RWPE2 (cell line): ENCODE measurements at regions not wholly inside any gene's neighbourhood (a gene's known extent, or its start where the extent isn't known, plus 50 kb on each side); places are given as distances from the start of the nearest gene placed in this dataset.
"Not testable (repeated sequence)": the region's sequence is repeated elsewhere in the genome, so short reads cannot be mapped to it uniquely, and the experiment has no call there.

Source experiments
- ATAC-seq: fragments of 200-7000 bp; cut with Tn5 transposase; 3 replicates; pipeline ENCODE4 v1.9.1; 2021; ENCODE audit warnings: low read depth
- DNase-seq: peaks from one replicate; pipeline ENCODE4 v3.0.0-alpha.2; 2020; ENCODE audit warnings: low spot score
- H3K27ac ChIP-seq: fragments of 450-650 bp; 2 replicates; pipeline ENCODE4 v1.5.1; 2017; ENCODE audit warnings: mild to moderate bottlenecking; ENCODE audit not compliant: poor library complexity, severe bottlenecking
- H3K27me3 ChIP-seq: fragments of 250-450 bp; sonication (Bioruptor Pico); 2 replicates; pipeline ENCODE4 v1.5.1; 2021; ENCODE audit warnings: mild to moderate bottlenecking, moderate library complexity; ENCODE audit not compliant: insufficient read depth, poor library complexity, severe bottlenecking
- H3K36me3 ChIP-seq: fragments of 250-450 bp; sonication (Bioruptor Pico); 2 replicates; pipeline ENCODE4 v1.5.1; 2020; ENCODE audit warnings: low read depth, mild to moderate bottlenecking, moderate library complexity
- H3K4me1 ChIP-seq: fragments of 250-450 bp; sonication (Bioruptor Pico); 2 replicates; pipeline ENCODE4 v1.5.1; 2021; ENCODE audit warnings: mild to moderate bottlenecking, moderate library complexity; ENCODE audit not compliant: insufficient read depth, poor library complexity, severe bottlenecking
- H3K4me3 ChIP-seq: fragments of 250-450 bp; sonication (Bioruptor Pico); 2 replicates; pipeline ENCODE4 v1.5.1; 2021; ENCODE audit warnings: mild to moderate bottlenecking, moderate library complexity; ENCODE audit not compliant: severe bottlenecking
- H3K9me3 ChIP-seq: fragments of 250-450 bp; sonication (Bioruptor Pico); 2 replicates; pipeline ENCODE4 v1.5.1; 2021; ENCODE audit warnings: mild to moderate bottlenecking, moderate library complexity; ENCODE audit not compliant: severe bottlenecking
- CTCF ChIP-seq: fragments of 450-650 bp; IDR thresholded peaks from one replicate; pipeline ENCODE4 v1.5.1; 2017; ENCODE audit warnings: mild to moderate bottlenecking, moderate library complexity; ENCODE audit not compliant: poor library complexity, severe bottlenecking

- DNase-seq (no peak), ATAC-seq (no peak)
- TF ChIP-seq CTCF = no peak
- H3K4me1 ChIP-seq = peaks cover 5% of the 10 kb centered on the region
- no peak overlapping the region for H3K4me3 ChIP-seq
- no peak overlapping the region for H3K27ac ChIP-seq
- H3K27me3 ChIP-seq = no peaks in the 10 kb centered on the region
- H3K9me3 ChIP-seq = peaks cover 5% of the 10 kb centered on the region
- H3K36me3 ChIP-seq = no peaks in the 10 kb centered on the region
Measured at GRCh38 chr15:89024418-89024817, 63.8 kb upstream of the ABHD2 start.

GRCh38 chr15:89026167-89026566, 62.1 kb upstream of the ABHD2 start:
- Histone ChIP-seq H3K4me1 (peaks cover 5% of the 10 kb centered on the region), H3K27ac (no peak overlapping the region), H3K27me3 (no peaks in the 10 kb centered on the region), H3K9me3 (peaks cover 5% of the 10 kb centered on the region), H3K4me3 (no peak overlapping the region), H3K36me3 (no peaks in the 10 kb centered on the region)
- no peak for ATAC-seq
- DNase-seq = no peak
- TF ChIP-seq CTCF = no peak

- H3K4me3 ChIP-seq = no peak overlapping the region
- no peaks in the 10 kb centered on the region for H3K36me3 ChIP-seq
- H3K9me3 ChIP-seq = peaks cover 5% of the 10 kb centered on the region
- TF ChIP-seq CTCF = no peak
- no peaks in the 10 kb centered on the region for H3K27me3 ChIP-seq
- no peak for DNase-seq
- peaks cover 5% of the 10 kb centered on the region for H3K4me1 ChIP-seq
- H3K27ac ChIP-seq = no peak overlapping the region
- ATAC-seq = no peak
Measured at GRCh38 chr15:89028036-89028435, 60.2 kb upstream of the ABHD2 start.

GRCh38 chr15:89030311-89030710, 57.9 kb upstream of the ABHD2 start:
- H3K27me3 ChIP-seq = no peaks in the 10 kb centered on the region
- no peak for DNase-seq
- H3K4me1 ChIP-seq = no peaks in the 10 kb centered on the region
- H3K36me3 ChIP-seq = no peaks in the 10 kb centered on the region
- ATAC-seq = peak; percentile 47; the same call in 1 of the 3 replicates
- H3K4me3 ChIP-seq = no peak overlapping the region
- H3K9me3 ChIP-seq = no peaks in the 10 kb centered on the region
- no peak overlapping the region for H3K27ac ChIP-seq
- no peak for TF ChIP-seq CTCF

GRCh38 chr15:89031637-89032285, 56.5 kb upstream of the ABHD2 start:
- H3K4me3 ChIP-seq, H3K9me3 ChIP-seq, H3K36me3 ChIP-seq, H3K27ac ChIP-seq, H3K27me3 ChIP-seq, ATAC-seq, H3K4me1 ChIP-seq, DNase-seq: not testable (repeated sequence)
